Astrocyte of the spinal cord (primary cell): ENCODE measurements at regions not wholly inside any gene's neighbourhood (a gene's known extent, or its start where the extent isn't known, plus 50 kb on each side); places are given as distances from the start of the nearest gene placed in this dataset.

ENCODE experiments used
- DNase-seq: peaks from one replicate; pipeline ENCODE4 v3.0.0; 2011; ENCODE audit warnings: low read depth, low spot score
- H3K4me3 ChIP-seq: 2 replicates; pipeline ENCODE4 v1.5.1; 2011; ENCODE audit warnings: low read depth, mild to moderate bottlenecking, low read length, moderate library complexity
- CTCF ChIP-seq: IDR thresholded peaks from 2 replicates; pipeline ENCODE4 v1.5.1; 2012; ENCODE audit warnings: low read depth, mild to moderate bottlenecking, low read length, inconsistent platforms
- in situ Hi-C: cut with HindIII; loops from 2 replicates; pipeline ENCODE4 v1.10.0; 2017; ENCODE audit warnings: low sequenced_read_pairs

- no peak for DNase-seq
- H3K4me3 ChIP-seq, result no peak overlapping the region
- no peak for TF ChIP-seq CTCF
- in situ Hi-C loops, result no loop called here
These were observed 473.3 kb downstream of the LPIN1 start for GRCh38 chr2:12219761-12220160.

- TF ChIP-seq CTCF, result no peak
- H3K4me3 ChIP-seq, result no peak overlapping the region
- no peak for DNase-seq
- in situ Hi-C loops, result no loop called here
These were observed 475.2 kb downstream of the LPIN1 start for GRCh38 chr2:12221584-12221983.

- in situ Hi-C loops, result no loop called here
- TF ChIP-seq CTCF, result no peak
- DNase-seq, result no peak
These were observed 476.1 kb downstream of the LPIN1 start for GRCh38 chr2:12222554-12222953.

GRCh38 chr2:12223732-12224131 lies 477.3 kb downstream of the LPIN1 start:
- H3K4me3 ChIP-seq, result no peak overlapping the region
- in situ Hi-C loops, result no loop called here
- no peak for DNase-seq

More at GRCh38 chr2:12222554-12222953, 476.1 kb downstream of the LPIN1 start:
- no peak overlapping the region for H3K4me3 ChIP-seq

GRCh38 chr2:12226653-12227052 lies 480.2 kb downstream of the LPIN1 start:
- no peak for DNase-seq
- in situ Hi-C loops, result no loop called here
- no peak overlapping the region for H3K4me3 ChIP-seq
- TF ChIP-seq CTCF, result no peak

More at GRCh38 chr2:12223732-12224131, 477.3 kb downstream of the LPIN1 start:
- no peak for TF ChIP-seq CTCF

- TF ChIP-seq CTCF, result no peak
- no peak overlapping the region for H3K4me3 ChIP-seq
- DNase-seq, result peak; percentile 81
- in situ Hi-C loops, result no loop called here
These were observed 481.6 kb downstream of the LPIN1 start for GRCh38 chr2:12227941-12228608.

GRCh38 chr2:12231288-12231687 lies 484.9 kb downstream of the LPIN1 start:
- DNase-seq, result no peak
- no peak for TF ChIP-seq CTCF
- in situ Hi-C loops, result no loop called here
- no peak overlapping the region for H3K4me3 ChIP-seq
